ENCODE measurements at regions not wholly inside any gene's neighbourhood (a gene's known extent, or its start where the extent isn't known, plus 50 kb on each side); places are given as distances from the start of the nearest gene placed in this dataset.
"Not testable (repeated sequence)": the region's sequence is repeated elsewhere in the genome, so short reads cannot be mapped to it uniquely, and the experiment has no call there.

DNA sequence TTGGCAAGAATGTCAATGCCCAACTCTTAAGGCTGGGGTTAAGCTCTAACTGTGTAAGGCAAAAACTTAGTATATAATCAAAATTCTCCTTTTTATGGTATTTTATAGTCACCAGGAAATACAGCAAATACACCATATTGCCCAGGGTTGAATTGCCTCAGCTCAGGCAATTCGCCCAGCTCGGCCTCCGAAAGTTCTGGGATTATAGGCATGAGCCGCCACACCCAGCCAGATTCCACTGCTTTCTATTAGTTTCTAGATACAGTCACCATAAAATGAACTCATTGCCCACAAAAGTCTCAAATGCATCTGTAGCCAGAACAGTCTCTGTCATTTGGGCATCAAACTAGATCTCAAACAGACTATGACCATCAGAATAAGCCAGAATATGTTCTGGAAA is 238.7 kb upstream of the TOX3 start:
- no peak for DNase-seq

DNA sequence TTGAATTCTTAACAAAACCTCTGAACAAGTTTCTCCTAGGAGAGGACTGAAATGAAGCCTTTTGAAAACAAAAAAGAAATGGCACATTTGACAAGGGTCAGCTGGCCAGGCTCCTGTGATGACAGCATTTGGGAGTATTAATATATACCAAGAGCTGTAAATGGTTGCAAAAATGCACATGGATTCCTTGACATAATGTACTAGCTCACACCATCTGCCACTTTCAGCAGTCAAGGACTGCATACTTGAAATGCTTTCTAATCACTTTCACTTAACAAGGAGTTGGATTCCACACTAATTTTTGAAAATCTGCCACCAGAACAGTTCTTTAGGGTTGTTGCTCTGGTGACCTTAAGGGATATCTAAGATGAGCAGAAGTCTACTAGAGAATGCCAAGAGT is 236.7 kb upstream of the TOX3 start:
- DNase-seq: no peak

DNA sequence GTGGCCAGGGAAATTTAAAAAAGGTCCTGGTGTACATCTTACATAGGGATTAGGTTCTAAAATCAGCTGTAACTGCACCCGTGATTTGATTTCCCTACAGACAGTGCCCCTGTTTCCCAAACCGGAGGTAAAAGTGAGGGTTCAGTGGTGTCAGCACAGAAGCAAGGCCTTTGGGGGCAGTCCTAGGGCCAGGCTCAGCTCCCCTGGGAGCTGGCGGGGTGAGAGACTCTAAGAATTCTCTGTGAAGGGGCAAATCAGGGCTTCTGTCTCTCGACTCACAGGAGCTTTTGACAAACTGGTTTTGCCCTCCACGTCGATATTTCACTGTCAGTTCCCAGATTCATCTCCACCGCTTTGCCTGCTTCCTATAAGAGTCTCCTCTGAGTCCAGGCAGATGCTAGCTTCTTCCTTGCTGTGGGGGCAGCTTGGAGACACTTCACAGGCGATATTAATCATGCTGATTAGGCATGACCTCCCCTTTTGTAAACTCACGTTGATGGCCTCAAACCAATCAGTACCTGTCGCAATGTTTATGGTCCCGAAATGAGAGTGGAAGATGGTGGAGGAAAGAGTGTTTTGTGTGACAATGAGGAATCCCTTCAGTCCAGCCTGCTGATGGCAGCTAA is 234.2 kb upstream of the TOX3 start:
- no peak for DNase-seq

DNA sequence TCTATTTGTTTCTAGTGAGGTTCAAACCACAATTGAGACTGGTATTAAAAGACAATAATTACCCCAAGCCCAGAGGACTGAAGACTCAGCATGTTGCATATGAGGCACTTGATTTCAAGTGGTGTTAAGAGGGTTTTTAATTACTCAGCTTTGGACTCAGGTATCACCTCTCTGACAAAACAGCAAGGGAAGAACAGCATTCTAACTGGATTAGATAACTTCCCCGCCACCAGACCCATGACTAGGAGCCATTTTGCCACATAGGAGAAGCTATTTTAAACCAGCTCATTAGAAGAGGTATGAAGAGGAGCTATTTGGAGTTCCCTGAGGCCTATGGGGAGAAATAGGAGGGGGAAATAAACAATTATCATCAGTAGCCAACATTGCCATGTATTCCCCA is 226.1 kb upstream of the TOX3 start:
- DNase-seq: no peak

DNA sequence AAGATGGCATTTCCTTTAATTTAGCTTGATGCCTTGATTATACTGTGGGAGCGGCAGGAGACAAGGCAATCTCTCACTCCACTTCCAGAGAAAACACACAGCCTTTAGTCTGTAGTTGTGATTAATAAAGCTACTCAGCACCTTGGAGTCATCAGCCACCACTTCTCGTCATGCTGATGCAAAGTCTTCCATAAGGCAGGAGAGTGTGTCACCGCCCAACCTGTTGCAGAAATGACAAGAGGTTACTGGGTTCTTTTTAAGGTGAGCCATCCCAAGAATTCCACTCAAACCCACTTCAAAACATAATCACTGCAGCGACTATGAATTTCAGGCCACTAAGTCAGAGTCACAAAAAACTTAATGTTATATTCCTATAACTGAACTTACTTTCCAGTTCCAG is 223.9 kb upstream of the TOX3 start:
- no peak for DNase-seq

DNA sequence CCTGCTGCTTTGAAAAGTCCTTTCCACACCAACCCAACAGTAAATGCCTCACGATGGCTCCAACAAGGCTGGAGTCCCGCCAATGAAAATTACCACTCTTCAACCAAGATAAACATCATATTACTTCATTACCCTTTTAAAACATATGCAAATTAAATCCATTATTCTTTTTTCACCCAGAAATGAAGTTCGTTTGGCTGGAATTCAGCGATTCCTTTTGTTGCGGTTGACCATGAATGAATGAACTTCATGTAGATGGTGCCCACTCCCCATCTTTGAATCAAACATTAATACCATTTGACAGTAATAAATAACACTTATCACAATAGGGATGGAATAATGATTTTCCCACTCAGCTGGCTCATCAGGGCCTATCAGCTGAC is 211.5 kb upstream of the TOX3 start:
- DNase-seq: no peak

DNA sequence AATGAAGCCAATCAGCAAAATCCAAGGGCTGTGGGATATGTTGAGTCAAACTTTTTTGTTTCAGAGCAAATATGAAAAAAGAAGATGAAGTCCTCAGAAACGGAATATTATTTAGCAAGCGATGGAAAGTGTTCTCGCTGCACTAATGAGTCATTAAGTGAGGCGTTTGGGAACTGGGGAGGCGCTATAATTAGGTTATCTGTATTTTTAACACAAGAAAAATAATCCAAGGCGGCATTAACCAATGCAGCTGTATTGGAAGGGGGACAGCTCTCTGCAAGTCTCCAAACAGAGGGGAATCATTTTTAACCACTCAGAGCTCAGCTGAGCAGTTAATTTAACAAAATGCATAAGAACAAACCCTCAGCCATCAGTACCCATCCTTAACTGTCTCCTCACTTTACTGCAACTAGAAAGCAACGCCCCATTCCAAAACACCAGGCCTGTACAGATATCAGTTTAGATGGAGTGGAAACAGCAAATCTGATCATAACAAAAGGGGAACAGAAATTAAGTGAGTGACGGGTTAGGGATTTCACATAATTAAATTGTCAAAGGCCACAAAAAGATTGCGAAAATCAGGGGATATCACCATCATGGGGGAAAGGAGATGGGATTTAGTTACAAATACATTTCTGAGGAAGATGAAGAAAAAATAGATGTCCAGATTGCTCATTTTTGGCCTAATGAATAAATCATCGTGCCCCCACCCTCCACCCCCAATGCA is 211.0 kb upstream of the TOX3 start:
- DNase-seq: no peak

DNA sequence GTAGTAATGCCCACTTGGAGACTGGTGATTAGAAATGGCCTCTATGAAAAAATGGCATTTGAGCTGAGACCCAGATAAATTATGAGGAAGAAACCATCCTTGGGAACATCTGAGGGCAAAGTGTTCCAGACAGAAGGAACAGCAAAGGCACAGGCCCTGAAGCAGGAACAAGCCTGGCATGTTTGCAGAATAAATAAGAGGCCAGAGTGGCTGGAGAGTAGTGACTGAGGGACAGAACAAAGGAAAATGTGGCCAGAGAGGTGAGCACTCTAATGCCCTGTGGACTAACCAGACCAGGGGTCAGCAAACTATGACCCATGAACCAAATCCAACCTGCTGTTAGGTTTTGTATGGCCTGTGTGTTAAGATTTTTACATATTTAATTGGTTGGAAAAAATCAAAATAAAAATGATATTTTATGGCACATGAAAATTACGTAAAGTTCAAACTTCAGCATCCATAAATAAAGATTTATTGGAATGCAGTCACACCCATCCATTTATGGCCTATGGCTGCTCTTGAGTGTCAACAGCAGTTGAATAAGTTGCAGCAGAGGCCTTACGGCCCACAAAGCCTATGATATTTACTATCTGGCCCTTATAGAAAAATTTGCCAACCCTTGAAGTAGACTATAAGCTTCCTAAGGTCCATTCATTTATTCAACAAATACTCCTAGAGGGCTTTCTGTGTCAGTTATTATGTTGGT is 210.0 kb upstream of the TOX3 start:
- DNase-seq: no peak

DNA sequence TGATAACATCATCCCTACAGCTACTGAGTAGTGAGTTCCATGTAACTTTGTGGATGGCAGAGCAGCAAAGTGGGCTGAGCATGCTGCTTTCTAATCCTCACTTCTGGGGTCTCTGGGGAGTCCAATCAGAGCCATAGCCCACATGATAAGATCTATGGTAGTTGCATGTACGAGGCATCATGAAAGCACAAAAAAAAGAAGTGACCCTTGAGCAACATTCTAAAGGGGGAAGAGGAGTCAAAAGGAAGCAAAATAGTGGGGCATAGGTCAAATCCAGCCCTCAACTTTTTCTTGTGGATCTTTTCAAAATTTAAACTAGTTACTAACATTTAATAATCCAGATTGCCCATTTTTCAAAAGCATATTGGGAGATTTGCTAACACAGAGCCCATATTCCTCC is 208.5 kb upstream of the TOX3 start:
- no peak for DNase-seq

DNA sequence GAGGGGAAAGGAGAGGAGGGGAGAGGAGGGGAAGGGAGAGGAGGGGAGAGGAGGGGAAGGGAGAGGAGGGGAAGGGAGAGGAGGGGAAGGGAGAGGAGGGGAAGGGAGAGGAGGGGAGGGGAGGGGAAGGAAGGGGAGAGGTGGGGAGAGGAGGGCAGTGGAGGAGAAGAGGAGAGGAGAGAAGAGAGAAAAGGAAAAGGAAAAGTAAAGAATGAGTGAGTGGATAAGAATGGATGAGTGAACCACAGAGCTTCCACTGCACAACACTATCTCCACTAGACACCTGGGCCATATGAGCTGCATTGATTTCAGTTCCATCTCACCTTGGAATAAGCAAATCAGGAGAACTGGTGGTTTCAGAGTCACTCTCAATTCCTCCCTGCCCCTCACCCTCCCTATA is 204.1 kb upstream of the TOX3 start:
- no peak for DNase-seq

DNA sequence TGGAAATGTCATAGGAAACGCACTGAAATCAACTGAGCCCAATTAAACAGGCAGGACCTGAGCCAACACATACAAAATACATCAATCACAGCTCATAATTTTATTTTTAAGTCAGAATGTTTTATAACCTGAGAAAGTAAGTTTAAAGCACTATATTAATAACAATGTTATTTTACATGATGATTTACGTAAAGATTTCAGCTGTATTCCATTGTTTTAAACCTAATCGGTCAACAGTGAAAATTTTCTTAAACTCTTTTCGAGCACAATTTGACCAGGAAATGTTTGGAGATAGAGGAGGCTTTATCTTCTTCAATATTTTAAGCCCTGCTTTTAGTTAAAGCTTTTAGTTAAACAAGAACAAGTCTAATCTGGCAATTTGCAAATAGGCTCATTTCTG is 201.8 kb upstream of the TOX3 start:
- no peak for DNase-seq

DNA sequence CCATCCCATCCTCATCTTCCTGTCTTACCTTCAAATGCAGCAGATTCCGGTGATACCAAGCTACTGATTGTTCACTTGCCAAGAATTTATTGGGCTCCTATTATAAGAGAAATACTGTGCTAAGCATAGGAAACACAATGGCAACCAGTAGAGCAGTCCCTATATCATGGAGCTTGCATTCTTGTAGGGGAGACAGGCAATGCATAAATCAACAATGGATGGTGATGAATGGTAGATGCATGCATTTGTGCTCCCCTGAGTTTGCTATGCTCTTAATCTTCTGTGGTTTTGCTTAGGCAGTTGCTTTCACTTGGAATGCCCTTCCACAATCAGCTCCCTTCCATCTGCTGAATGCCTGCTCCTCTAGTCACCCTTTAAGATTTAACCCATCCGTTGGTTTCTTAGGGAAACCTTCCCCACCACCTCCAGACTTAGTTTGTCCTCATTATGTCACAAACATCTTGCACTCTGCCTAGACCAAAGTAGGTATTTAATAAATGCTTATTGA is 200.2 kb upstream of the TOX3 start:
- no peak for DNase-seq

DNA sequence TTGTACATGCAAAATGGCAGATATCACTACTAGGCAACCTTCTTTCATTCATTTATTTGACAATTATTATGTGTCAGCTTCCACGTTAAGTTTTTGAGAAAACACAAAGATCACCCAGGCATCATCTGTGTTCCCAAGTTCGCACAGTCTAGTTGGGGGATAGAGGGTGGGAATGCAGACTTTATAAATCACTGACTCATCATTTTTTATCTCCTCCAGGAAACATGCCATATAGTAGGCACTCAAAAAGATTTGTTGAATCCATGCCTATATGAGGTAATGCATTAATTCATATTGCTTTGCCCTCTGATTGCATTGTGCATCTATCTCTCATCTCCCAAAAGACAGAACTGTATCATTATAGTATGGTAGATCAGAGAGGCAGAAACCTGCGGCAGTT is 196.8 kb upstream of the TOX3 start:
- DNase-seq: no peak

DNA sequence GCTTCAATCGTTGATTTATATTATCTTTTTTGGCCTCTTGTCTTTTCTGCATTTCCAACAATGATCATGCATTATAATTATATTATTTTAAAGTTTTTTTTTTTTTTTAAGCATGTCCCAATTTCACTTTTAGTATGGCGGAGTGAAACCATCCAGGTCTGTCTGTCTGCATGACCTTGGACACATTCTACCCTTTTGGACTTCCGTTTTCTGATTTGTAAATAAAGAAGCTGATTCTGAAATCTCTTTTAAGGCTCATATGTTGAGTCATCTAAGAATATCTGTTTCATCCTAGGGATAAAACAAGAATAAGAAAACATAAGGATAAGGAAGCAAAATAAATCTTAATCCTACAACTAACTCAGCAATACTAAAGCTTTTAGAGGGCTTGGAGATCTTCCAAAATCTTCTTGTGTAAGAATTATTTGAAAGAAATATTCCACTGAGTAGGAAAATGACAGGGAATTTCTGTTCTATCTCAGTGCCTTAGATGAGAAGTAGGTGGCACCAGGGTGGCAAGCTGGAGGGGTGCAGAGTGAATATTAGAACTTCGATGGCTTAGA is 195.7 kb upstream of the TOX3 start:
- no peak for DNase-seq

DNA sequence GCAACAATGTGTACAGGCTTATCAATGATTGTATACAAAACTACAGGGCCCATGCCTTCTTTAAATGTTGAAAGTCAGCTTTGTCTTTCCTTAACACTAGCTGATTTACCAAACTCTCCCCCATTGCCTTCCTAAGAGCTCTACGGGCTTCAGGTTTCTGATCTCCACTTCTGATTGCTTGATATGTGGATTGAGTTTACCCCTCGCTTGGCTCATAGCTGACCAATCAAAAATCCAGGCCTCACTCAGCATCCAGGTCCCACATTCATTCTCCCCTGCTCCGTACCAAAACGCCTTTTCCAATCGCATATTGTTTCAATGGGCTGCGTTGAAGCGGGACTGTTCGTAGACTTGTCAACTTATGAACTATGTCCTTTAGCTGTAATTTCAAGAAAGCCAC is 195.1 kb upstream of the TOX3 start:
- DNase-seq: no peak

DNA sequence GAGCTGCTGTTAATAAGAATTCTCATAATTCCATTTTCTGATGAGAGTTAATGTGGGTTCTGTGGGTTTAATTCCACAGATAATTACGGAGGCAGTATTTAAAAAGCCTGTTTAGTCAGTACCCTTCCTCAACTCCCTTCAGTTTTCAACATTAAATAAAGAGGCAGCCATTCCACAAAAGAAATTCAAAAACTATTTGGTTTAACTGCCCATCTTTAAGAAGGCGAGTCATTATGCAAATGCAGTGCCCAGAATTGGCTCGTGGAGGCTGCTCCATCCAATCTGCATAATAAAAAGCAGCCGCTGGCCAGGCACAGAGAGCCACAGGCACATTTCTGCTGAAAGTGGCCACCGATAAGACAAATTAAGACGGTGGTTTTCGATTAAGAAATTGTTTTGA is 194.4 kb upstream of the TOX3 start:
- no peak for DNase-seq

DNA sequence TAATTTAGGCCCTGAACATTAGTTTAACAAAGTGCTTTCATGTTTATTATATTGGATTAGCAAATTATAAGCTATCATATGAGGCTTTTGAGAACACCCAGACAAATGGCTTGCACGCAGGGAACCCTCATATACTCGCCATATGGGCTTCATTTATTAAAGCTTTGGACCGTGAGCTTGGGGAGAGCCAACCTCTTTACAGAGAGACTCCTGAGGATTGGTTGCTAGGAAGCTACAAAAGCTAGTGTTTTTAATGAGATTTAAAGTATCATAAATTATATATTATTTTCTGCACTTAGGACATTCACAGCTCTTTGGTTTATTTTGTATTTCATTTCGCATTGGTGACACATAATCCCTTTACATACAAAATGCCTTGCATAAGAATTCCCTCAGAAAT is 193.8 kb upstream of the TOX3 start:
- no peak for DNase-seq

DNA sequence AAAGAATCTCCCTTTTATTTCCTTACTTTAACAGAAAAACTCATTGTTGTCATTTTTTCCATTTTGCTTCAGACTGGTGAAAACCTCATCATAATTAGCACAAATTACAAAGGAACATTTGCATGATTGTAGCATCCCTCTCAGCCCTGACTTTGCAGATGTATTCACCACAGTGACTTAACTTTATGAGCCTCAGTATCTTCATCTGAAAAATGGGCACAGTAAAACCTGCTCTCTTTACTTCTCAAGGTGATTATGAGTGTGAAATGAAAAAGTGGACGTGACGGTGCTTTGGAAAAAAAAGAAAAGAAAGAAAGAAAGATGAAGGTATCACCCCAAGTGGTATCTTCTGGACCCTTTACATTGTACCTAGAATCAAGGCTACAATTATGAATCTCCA is 193.4 kb upstream of the TOX3 start:
- DNase-seq: no peak

DNA sequence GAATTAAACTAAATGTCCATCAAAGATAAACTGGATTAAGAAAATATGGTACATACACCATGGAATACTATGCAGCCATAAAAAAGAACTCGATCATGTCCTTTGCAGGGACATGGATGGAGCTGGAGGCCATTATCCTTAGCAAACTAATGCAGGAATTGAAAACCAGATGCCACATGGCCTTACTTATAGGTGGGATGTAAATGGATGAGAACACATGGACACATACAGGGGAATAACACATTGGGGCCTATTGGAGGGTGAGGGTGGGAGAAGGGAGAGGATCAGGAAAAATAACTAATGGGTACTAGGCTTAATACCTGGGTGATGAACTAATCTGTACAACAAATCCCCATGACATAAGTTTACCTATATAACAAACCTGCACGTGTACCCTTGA is 192.0 kb upstream of the TOX3 start:
- DNase-seq: not testable (repeated sequence)

DNA sequence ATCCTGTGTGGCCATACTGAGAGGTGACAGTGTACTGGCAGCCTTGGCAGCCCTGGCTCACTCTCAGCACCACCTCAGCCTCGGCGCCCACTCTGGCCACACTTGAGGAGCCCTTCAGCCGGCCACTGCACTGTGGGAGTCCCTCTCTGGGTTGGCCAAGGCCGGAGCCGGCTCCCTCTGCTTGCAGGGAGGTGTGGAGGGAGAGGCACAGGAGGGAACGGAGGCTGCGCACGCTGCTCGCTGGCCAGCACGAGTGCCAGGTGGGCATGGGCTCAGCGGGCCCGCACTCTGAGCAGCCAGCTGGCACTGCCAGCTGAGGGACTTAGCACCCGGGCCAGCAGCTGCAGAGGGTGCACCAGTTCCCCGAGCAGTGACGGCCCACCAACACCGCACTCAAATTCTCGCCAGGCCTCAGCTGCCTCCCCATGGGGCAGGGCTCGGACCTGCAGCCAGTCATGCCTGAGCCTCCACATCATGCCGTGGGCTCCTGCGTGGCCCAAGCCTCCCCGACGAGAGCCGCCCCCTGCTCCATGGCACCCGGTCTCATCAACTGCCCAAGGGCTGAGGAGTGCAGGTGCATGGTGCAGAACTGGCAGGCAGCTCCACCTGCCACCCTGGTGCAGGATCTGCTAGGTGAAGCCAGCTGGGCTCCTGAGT is 184.4 kb upstream of the TOX3 start:
- DNase-seq: no peak

DNA sequence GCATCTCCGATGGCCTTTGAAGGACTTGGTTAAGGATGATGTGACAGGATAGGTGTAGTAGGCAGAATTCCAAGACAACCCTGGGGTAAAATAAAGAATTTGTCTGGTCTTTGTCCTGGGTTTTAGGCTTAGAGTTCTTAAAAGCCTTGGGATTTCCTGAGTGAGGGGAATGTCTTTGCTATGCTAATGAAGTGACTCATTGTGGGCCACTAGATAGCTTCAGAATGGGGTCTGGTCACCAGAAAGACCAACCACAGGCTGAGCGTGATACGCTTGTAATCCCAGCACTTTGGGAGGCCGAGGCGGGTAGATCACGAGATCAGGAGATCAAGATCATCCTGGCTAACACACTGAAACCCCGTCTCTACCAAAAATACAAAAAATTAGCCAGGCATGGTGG is 182.8 kb upstream of the TOX3 start:
- no peak for DNase-seq

DNA sequence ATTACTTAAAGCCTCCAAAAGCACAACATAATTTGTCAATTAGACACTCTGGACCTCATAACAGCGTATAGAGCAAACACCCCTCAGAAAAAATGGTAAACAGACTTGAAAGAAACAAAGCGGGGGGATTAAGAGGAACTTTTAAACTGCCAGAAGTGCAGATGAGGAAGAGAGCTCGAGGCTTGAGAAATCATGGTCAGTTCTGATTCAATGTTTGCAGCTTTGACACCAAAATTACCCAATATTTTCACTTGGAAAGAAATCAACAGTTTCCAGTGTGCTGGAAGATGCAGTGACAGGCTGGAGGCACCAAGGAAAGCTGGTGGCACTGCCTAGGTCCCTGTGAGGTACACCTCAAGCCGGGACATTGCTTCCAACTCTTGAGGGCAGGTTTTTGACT is 180.9 kb upstream of the TOX3 start:
- no peak for DNase-seq

DNA sequence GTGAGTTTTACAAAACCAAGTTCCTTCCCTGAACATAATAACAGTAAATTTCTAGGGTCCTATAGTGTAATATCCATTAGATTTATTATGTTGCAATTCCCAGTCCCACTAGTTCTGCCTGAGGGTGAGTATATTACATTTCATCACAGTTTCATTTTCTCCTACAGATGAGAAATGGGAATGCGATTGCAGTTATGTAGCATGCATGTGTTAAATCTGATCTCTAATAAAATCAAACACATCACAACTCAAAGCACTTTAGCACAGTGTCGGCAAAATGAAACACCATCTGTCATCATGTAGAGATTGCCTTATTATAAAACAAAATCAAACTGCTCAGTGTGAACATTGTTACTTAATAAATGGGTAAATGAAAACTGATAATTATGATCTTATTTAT is 180.5 kb upstream of the TOX3 start:
- no peak for DNase-seq

DNA sequence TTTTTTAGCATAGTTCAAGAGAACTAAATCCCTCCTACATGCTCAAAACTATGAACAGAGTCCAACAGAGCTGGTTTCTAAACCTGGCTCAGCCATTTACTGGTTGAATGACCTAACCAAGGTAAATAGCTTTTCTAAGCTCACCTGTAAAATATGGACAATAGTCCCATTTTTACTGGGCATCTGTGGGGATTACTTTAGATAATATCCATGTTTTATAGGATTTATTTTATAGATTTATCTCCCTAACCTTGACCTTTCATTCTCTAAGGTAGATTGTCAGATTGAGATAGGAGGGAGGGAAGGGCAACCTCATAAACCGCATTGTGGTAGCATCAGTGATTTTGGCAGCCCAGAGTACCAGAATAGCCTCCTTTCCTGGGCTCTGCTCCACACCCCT is 178.5 kb upstream of the TOX3 start:
- no peak for DNase-seq
